AG08396 (cell line): ENCODE measurements at regions not wholly inside any gene's neighbourhood (a gene's known extent, or its start where the extent isn't known, plus 50 kb on each side); places are given as distances from the start of the nearest gene placed in this dataset.
"Not testable (repeated sequence)": the region's sequence is repeated elsewhere in the genome, so short reads cannot be mapped to it uniquely, and the experiment has no call there.

Source experiments
- DNase-seq: peaks from one replicate; pipeline ENCODE4 v3.0.0; 2012; ENCODE audit warnings: low spot score, mixed read lengths

GRCh38 chr13:34698945-34699344 lies 243.1 kb upstream of the NBEA start:
- no peak for DNase-seq

GRCh38 chr13:34700155-34700554 lies 241.9 kb upstream of the NBEA start:
- DNase-seq: no peak

DNA sequence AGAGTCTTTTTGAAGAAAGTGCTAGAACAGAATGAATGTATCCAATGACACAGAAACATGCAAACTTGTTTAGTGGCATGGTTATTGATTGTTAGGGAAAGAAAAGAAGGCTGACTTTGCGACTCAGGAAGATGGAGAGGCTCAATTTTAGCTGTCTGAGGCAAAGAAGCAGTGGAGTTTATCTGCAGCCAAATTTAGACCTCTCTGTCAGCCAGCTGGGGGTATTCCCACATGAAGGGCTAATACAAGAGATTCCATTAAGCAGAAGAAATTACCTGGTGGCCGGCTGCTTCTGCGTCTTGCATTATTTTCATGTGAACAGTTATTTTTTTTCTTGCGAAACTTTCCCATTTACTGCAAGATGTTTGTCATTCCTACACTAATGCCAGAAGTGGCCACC lies 240.2 kb upstream of the NBEA start:
- DNase-seq: no peak

DNA sequence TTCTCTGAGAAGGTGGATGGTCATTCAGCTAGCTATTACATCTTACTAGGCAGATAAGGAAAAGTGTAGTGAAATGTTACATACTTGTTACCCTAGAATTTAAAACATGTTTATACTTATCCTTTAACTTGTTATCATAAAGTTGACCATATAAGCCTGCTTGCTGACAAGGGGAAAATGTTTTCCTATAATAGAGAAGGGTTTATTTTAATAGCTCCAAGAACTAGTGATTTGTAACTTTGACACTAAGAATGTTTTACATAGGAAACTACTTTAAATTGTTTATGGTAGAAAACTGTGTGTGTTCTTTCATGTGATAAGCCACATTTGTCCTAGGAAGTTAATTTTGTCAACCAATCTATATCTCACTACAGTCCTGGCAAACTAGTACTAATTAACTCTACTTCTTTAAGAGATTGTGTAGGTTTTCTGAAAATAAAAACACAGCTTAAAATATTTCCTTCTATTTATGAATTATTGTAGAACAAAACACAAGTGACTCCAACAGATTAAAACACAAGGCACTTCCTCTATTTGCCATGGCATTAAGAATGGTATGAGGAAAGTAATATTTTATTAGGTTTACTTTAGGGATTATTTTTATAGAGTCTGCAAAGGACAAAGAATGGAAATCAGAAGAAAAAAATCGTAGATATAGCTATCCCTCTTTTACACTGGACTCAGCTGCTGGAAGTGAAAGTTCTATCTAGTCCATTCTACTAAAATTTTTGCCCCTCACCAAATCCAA lies 233.3 kb upstream of the NBEA start:
- no peak for DNase-seq

DNA sequence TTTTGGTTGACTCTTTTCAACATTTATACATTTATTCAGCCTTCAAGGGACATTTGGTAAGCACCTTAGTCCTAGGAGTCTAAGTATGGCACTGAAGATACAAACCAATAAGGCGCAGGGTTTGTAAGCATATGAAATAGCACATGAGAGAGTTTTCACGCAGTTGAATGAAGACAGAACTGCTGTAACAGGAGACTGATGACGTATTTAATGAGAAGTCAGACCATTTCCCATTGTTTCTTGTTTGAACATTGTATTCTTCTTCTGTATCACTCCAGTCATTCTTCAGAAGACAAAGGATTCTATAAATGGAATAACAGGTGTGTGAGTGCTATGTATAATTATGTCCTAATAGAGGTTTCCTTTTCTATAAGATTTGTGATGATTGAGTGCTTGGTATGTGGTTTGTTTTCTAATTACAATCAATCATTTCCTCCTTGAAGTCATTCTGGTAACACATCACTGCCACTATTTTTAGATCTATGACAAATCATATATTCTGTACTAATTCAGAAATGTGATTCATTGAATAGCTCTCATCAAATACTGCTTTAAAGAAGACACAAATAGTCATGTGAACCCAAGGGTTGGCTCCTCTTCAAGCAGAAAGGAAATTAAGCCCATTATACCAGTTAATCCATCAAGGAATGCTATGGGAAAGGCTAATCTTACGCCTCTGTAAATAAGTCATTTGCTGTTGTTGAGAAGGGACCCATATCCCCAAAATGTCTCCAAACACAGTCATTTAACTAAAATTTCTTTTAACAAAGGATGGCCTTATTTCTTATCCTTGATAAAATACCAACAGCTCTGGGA lies 222.8 kb upstream of the NBEA start:
- no peak for DNase-seq

DNA sequence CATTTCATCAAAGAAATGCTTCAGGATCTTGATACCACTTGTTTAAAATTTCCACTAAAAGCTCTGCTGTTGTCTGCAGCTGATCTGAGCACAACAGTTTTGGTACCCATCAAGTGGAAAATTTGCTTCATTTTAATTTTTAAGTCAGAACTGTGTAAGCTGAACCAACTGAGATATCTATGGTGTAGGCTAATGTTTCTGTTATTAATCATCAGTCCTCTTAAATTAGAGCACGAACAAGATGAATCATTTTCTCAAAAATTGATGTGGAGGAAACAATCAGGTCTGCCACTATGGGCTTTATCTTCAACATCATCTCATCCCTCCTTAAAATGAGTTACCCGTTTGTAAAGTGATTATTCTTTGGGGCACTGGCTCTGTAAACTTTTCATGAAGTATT lies 221.5 kb upstream of the NBEA start:
- no peak for DNase-seq

DNA sequence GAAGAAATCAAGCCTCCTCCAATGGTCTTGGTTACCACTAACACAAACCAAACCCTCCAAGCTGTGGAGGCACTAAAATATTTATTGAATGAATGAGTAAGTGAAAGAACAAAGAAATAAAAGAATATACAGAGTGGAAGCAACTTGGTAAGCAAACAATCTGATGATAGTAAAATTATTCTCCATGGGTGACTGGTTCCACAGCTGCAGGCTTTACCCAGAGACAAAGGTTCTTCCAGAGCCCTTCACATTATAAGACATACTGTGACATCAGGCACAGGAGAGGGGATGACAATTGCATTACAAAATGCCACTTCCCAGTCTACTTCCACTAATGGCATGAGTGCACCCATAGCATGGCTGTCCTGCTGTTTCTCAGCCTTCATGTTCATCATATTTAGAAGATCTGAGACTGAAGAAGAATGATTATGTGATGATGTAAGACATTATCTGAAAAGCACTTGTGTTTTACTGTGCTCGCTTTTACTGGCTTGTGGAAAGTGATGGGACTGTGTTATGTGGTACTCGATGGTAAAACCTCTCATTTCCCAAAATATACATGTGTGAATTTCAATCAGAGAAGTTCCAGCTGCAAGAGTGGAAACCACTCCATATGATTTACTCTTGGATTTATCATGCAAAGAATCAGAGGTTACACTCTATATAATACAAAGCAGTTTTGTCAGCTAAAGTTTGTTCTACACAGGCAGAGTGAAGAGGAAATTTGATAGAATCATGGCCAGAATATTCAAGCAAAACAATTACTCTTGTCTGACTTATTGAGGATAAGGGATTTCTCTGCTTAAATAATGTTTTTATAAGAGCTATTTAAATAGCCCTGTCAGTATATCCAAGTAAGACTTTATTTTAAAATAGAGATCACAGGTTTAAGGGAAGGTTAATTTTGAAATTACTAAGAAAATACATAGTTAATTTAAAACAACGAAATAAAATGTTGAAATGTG lies 220.2 kb upstream of the NBEA start:
- DNase-seq: no peak

GRCh38 chr13:34722922-34723321 lies 219.1 kb upstream of the NBEA start:
- no peak for DNase-seq

DNA sequence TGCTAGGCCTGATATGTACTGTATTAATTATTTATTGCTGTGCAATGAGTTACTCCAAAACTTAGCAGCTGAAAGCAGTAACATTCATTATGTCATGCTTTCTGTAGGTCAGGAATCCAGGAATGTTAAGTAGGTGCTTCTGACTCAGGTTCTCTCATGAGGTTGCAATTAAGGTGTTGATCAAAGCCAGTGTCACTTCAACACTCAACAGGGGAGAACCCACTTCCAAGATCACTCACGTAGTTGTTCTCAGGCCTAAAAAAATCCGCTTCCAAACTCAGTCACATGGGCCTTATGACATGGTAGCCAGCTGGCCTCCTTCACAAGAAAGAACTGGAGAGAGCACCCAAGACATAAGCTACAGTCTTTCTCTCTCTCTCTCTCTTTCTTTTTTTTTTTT lies 211.1 kb upstream of the NBEA start:
- no peak for DNase-seq

DNA sequence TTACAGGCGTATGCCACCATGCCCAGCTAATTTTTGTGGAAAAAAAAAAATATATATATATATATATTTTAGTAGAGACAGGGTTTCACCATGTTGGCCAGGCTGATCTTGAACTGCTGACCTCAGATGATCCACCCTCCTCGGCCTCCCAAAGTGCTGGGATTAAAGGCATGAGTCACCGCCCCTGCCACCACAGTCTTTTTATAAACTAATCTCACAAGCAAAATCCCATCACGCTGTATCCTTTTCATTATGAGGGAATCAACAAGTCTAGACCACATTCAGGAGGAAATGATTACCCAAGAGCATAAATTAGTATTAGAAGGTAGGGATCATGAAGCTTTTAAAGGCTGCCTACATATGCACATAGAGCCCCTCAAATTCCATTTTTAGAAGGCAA lies 210.6 kb upstream of the NBEA start:
- no peak for DNase-seq

DNA sequence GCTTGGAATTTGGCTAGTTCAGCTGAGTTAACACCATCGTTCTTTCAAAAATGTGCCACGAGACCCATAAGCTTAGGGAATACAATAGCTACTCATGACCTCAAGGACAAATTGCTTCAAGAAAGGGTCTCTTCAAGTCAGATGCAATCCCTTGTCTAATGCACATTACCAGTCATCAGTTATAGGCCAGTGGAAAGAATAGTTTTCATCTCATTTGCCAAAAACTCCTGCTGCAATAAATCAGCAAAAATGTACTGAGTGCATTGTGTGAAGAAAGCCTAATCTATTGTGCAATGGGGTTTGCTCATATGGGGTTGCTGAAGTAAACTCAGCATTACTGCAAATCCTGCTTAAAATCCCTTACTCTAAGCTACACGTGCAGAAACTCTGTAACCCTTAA lies 208.3 kb upstream of the NBEA start:
- DNase-seq: no peak

GRCh38 chr13:34734932-34735331 lies 207.1 kb upstream of the NBEA start:
- no peak for DNase-seq

- no peak for DNase-seq
Measured at GRCh38 chr13:34738254-34738992, 203.6 kb upstream of the NBEA start.

- DNase-seq: not testable (repeated sequence)
Measured at GRCh38 chr13:34747056-34747455, 195.0 kb upstream of the NBEA start.

DNA sequence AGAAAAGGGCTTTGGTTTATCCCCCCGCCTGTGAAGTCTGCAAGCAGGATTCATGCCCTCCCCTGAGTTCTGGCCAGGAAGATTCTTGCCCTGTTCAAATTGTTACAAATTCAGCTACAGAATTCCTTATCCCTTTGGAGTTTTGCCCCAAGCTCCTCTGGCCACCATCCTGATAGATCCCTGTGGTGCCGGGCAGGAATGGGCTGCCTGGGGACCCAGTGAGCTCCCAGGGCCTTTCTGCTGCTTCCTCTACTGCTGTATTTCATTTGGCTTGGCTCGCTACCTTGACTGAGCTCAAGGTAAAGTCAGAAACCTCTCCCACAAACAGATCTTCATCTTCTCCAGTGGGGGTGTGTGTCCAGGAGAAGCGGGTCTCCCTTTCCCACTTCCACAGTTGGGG lies 194.6 kb upstream of the NBEA start:
- DNase-seq: no peak

DNA sequence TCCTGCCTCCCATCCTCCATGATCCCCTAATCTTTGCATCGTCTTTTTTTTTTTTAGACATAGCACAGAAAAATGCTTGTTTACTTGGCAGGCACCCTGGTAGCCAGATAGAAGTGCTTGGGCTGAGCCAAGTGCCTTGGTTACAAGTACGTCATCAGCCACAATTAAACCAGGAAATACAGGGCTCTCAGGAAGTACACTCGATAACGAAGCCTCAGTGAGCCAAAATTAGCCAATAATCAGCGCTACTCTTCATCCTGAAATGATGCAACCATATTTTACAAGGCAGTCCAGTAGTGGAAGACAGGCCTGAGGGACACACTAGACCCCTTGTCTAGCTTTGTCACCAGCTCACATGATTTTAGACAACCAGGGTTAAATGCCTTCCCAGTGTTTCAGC lies 194.0 kb upstream of the NBEA start:
- no peak for DNase-seq

DNA sequence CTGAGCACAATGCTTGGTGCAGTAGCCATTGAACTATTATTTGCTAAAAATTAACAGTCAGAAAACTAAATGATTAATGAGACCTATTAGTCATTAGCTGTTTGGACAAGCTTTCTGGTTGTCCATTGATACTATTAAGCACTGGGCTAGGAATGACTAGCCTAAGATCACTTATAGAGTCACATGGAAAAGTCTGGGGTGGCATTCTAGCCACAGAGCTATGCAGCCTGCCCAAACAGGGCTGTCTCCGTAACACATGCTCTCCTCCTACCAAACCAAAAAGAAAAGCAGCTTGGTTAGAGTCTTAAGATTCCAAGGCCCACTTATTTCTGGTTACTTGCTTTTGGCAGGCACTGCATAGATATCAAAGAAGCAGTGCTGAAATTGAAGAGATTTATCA lies 193.5 kb upstream of the NBEA start:
- DNase-seq: no peak

DNA sequence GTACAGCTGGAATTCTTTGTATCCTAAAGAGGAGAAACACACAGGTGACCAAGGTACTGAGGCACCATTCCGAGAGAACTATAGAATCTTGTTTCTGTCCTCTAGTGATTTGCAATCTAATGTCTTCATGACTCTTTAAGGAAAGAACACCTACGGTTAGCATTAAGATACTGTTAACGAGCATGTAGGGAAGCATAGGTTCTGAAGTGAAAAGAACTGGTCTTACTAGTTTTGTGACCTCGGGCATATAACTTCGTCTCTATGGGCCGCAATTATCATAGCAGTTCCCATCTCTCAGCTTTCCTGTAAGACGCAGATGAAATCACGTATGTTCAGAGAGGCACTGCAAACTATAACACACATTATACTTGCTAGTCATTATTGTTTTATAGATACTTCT lies 193.0 kb upstream of the NBEA start:
- DNase-seq: no peak

DNA sequence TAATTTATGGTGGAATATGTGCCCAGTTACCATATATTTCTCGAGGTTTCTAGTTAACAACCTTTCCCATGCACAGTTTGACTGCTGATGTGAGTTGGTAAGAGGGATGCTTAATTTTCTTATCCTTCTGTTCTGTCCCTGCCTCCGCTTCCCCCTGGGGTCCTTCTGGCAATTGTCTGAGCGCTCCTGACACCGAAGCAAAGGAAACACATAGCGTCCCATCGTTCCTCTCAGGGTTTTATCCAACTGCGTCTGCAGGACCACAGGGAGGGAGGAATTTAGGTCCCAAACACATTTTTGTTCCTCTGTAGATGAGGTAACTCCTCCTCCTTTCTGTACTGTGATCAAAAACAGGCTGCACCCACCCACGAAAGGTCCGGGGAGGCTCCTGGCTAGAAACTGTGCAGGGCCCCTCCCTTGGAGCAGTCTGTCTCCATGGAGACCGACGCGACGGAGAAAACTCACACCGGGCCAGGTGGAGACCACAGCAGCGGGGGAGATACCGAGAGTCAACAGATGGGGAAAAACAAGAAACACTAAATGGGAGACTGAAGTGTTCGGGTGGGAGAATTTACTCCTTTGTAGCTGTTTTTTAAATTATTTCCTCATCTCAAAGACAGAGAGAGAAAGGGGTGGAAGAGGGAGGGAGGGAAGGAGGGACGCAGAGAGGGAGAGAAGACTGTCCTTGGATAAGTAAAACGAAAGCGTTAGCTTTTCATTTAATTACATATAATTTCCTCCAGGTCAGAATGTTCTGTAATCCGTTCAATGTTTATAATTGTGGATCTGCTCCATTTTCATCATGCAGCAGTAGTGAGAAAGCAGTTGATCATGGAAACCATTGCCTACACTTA lies 191.8 kb upstream of the NBEA start:
- DNase-seq: no peak

DNA sequence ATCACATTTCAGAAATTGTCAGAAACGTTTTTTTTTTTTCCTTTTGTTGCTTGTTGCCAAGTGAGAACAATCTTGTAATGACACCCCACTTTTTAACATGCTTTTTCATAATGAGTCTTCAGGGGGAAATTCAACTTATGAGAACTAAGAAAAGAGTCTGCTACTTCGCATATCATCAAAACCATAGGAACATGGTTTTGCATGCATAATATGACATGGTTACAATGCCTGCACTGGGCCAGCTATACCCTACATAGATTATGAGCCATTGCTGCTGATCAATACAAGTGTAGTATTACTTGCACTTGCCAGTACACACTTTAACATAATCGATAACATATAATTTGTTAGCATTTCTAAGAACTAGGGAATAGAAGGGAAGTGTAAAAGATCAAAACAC lies 191.0 kb upstream of the NBEA start:
- DNase-seq: no peak

DNA sequence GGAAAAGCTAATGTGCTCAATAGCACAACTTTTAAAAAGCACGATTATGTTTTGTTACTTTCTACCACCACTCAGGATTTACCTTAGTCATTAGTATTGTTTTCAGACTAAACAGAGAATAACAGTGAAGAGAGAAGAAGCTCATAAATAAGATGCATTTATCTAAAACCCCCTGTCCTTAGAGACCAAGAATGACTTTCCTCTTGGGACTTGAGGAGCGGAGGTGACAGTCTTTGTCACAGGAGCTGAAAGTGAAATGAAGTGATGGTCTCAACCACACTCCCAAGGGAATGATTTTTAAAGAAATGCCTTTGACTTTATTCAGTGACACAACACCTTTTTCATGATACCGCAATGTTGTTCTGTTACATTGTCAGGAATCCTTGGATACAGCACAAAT lies 190.6 kb upstream of the NBEA start:
- no peak for DNase-seq
